HepG2 (cell line): ENCODE measurements at regions not wholly inside any gene's neighbourhood (a gene's known extent, or its start where the extent isn't known, plus 50 kb on each side); places are given as distances from the start of the nearest gene placed in this dataset.
A peak's percentile ranks its signal among the peaks of the same experiment; 100 is the strongest.

ENCODE experiments used
- CCDC6 ChIP-seq: sonication (generic); formaldehyde crosslinking; IDR thresholded peaks from 2 replicates; pipeline ENCODE4 v1.8.1; 2022; ENCODE audit warnings: mild to moderate bottlenecking, missing genetic modification reagents, moderate library complexity
- CENPX ChIP-seq: sonication (generic); formaldehyde crosslinking; IDR thresholded peaks from 2 replicates; pipeline ENCODE4 v1.9.0; 2021; ENCODE audit warnings: mild to moderate bottlenecking, missing genetic modification reagents, moderate library complexity
- FOXM1 ChIP-seq: sonication (generic); formaldehyde crosslinking; IDR thresholded peaks from 2 replicates; pipeline ENCODE4 v1.5.0; 2020; ENCODE audit warnings: missing genetic modification reagents
- GATA4 ChIP-seq: sonication (generic); IDR thresholded peaks from 2 replicates; pipeline ENCODE4 v1.6.1; 2016; ENCODE audit warnings: antibody characterized with exemption, low read depth, borderline replicate concordance
- GFI1 ChIP-seq: sonication (generic); formaldehyde crosslinking; IDR thresholded peaks from 2 replicates; pipeline ENCODE4 v1.5.0; 2020; ENCODE audit warnings: missing genetic modification reagents, mild to moderate bottlenecking, borderline replicate concordance
- JARID2 ChIP-seq: sonication (generic); formaldehyde crosslinking; IDR thresholded peaks from 2 replicates; pipeline ENCODE4 v1.8.1; 2023; ENCODE audit warnings: missing genetic modification reagents, inconsistent platforms; ENCODE audit not compliant: insufficient replicate concordance
- MAFF ChIP-seq: IDR thresholded peaks from 2 replicates; pipeline ENCODE4 v1.6.1; 2011; ENCODE audit warnings: low read depth, low read length, improper control_type of control experiment
- NFE2L1 ChIP-seq: sonication (generic); formaldehyde crosslinking; IDR thresholded peaks from 2 replicates; pipeline ENCODE4 v1.4.0; 2020; ENCODE audit warnings: missing genetic modification reagents, mild to moderate bottlenecking, borderline replicate concordance
- RARA ChIP-seq: IDR thresholded peaks from 2 replicates; pipeline ENCODE4 v1.6.1; 2016; ENCODE audit warnings: missing genetic modification reagents, missing compliant biosample characterization
- RFXAP ChIP-seq: sonication (generic); formaldehyde crosslinking; IDR thresholded peaks from 2 replicates; pipeline ENCODE4 v1.4.0; 2020; ENCODE audit warnings: missing genetic modification reagents, borderline replicate concordance
- SOX6 ChIP-seq, 2 experiments: fragments of 450-650 bp in 1 of 2; sonication (generic) in 1 of 2; formaldehyde crosslinking in 1 of 2; IDR thresholded peaks; 2 replicates each; pipeline versions ENCODE4 v1.4.0 to v1.6.1; 2017 to 2020; ENCODE audit warnings: antibody characterized with exemption in 1 of 2, mild to moderate bottlenecking in 1 of 2, missing genetic modification reagents in 1 of 2
- TOE1 ChIP-seq: sonication (generic); formaldehyde crosslinking; IDR thresholded peaks from 2 replicates; pipeline ENCODE4 v1.4.0; 2020; ENCODE audit warnings: mild to moderate bottlenecking, missing genetic modification reagents
- ZNF205 ChIP-seq: IDR thresholded peaks from 2 replicates; pipeline ENCODE4 v1.6.1; 2018; ENCODE audit warnings: missing biosample characterization, missing genetic modification reagents
- ZNF225 ChIP-seq: sonication (generic); formaldehyde crosslinking; IDR thresholded peaks from 2 replicates; pipeline ENCODE4 v1.4.0; 2020; ENCODE audit warnings: mild to moderate bottlenecking, missing genetic modification reagents
- ZNF263 ChIP-seq: sonication (generic); formaldehyde crosslinking; IDR thresholded peaks from 2 replicates; pipeline ENCODE4 v1.4.0; 2020; ENCODE audit warnings: missing genetic modification reagents
- ZNF354B ChIP-seq: sonication (generic); formaldehyde crosslinking; IDR thresholded peaks from 2 replicates; pipeline ENCODE4 v1.8.0; 2022; ENCODE audit warnings: mild to moderate bottlenecking, missing genetic modification reagents
- ZNF543 ChIP-seq: sonication (generic); formaldehyde crosslinking; IDR thresholded peaks from 2 replicates; pipeline ENCODE4 v1.4.0; 2020; ENCODE audit warnings: mild to moderate bottlenecking, missing genetic modification reagents
- ZNF550 ChIP-seq: sonication (generic); formaldehyde crosslinking; IDR thresholded peaks from 2 replicates; pipeline ENCODE4 v1.4.0; 2020; ENCODE audit warnings: mild to moderate bottlenecking, missing genetic modification reagents, borderline replicate concordance
- ZNF703 ChIP-seq: sonication (generic); formaldehyde crosslinking; IDR thresholded peaks from 2 replicates; pipeline ENCODE4 v1.5.1; 2020; ENCODE audit warnings: missing genetic modification reagents, mild to moderate bottlenecking, moderate library complexity, borderline replicate concordance
- ZNF724P ChIP-seq: sonication (generic); formaldehyde crosslinking; IDR thresholded peaks from 2 replicates; pipeline ENCODE4 v1.8.0; 2022; ENCODE audit warnings: missing genetic modification reagents, borderline replicate concordance
- ZSCAN29 ChIP-seq: sonication (generic); formaldehyde crosslinking; conservative IDR thresholded peaks from 2 replicates; pipeline ENCODE4 v1.4.0; 2020; ENCODE audit warnings: mild to moderate bottlenecking, missing genetic modification reagents
- TF ChIP-seq, protein P1 (sequence below): sonication (generic); formaldehyde crosslinking; IDR thresholded peaks from 2 replicates; pipeline ENCODE4 v1.4.0; 2020; ENCODE audit warnings: mild to moderate bottlenecking, missing genetic modification reagents, borderline replicate concordance
- TF ChIP-seq, protein P2 (sequence below): IDR thresholded peaks from 2 replicates; pipeline ENCODE4 v1.6.1; 2016; ENCODE audit warnings: low read depth, borderline replicate concordance
- TF ChIP-seq, protein P3 (sequence below): sonication (generic); formaldehyde crosslinking; conservative IDR thresholded peaks from 2 replicates; pipeline ENCODE4 v1.8.0; 2022; ENCODE audit warnings: mild to moderate bottlenecking, moderate library complexity, missing genetic modification reagents

DNA sequence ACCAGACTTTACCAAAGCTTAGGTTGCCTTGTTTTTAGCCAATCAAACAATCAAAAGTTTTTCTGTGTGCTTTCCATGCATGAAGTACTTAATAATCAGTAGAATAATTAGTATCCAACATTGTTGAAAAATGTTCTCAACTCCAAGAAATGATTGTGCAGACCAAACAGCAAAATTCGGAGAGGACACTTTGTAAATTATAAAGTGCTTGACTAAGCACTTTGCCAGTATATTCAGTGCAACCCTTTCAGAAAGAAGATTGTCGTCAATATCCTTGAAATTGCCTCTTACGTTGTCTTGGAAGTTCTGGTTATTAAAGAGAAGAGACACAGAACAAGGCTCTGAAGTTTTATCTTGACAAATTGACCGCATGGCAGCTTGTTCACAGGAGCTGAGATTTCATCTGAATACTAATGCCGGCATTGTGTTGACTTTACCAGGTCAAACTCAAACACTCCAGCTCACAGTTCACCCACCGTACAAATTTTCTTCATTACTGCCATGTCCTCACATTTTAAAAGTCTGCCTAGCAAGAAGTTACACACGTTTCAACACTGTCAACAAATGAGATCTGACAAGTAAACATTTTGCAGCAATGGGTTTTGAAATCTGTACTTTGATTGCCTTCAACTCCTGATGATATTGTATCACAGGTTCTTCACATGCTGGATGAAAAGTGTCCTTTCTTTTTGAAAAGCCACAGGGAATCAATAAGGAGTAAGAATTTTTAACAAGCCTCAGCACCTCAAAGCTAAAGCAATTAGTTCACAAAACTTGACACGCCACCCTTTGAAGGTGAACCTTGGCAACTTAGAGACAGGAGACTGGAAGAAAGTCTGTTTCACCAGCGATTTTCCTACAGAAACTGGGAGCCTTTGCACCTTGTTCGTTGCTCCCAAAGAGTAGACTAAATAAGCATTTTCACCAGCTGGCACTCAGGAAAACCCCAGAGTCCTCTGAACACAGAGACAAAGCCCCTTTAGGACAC is 150.9 kb downstream of the RFC3 start (continued):
- TF ChIP-seq ZNF550 (CRISPR knock-in tag) (no peak), ZSCAN29 (CRISPR knock-in tag) (no peak; the same call in 1 of the 2 replicates), TOE1 (CRISPR knock-in tag) (no peak), CCDC6 (CRISPR knock-in tag) (no peak), ZNF205 (no peak; the same call in 1 of the 2 replicates), ZNF354B (CRISPR knock-in tag) (no peak), CENPX (CRISPR knock-in tag) (no peak), GATA4 (0 out of 2 replicates have a peak, but pooled peaks have one; percentile 47), RFXAP (CRISPR knock-in tag) (peak; percentile 71; the same call in 1 of the 2 replicates), NFE2L1 (CRISPR knock-in tag) (no peak), RARA (CRISPR knock-in tag) (peak; percentile 85; the same call in 1 of the 2 replicates), ZNF543 (CRISPR knock-in tag) (peak; percentile 78; the same call in 1 of the 2 replicates), ZNF263 (no peak), FOXM1 (CRISPR knock-in tag) (no peak), SOX6 (IDR thresholded peaks at IDR 0.05) (no peak), SOX6 (CRISPR knock-in tag; IDR thresholded peaks at IDR 0.05) (peak; percentile 95), ZNF724P (CRISPR knock-in tag) (no peak), GFI1 (CRISPR knock-in tag) (peak; percentile 98), ZNF703 (CRISPR knock-in tag) (no peak), ZNF225 (CRISPR knock-in tag) (no peak), JARID2 (CRISPR knock-in tag) (no peak), MAFF (peak; percentile 79)
- TF ChIP-seq, protein P1, sequence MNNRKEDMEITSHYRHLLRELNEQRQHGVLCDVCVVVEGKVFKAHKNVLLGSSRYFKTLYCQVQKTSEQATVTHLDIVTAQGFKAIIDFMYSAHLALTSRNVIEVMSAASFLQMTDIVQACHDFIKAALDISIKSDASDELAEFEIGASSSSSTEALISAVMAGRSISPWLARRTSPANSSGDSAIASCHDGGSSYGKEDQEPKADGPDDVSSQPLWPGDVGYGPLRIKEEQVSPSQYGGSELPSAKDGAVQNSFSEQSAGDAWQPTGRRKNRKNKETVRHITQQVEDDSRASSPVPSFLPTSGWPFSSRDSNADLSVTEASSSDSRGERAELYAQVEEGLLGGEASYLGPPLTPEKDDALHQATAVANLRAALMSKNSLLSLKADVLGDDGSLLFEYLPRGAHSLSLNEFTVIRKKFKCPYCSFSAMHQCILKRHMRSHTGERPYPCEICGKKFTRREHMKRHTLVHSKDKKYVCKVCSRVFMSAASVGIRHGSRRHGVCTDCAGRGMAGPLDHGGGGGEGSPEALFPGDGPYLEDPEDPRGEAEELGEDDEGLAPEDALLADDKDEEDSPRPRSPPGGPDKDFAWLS (CRISPR knock-in tag), result no peak
- TF ChIP-seq, protein P2, sequence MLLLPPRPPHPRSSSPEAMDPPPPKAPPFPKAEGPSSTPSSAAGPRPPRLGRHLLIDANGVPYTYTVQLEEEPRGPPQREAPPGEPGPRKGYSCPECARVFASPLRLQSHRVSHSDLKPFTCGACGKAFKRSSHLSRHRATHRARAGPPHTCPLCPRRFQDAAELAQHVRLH (CRISPR knock-in tag), result no peak
- TF ChIP-seq, protein P3, sequence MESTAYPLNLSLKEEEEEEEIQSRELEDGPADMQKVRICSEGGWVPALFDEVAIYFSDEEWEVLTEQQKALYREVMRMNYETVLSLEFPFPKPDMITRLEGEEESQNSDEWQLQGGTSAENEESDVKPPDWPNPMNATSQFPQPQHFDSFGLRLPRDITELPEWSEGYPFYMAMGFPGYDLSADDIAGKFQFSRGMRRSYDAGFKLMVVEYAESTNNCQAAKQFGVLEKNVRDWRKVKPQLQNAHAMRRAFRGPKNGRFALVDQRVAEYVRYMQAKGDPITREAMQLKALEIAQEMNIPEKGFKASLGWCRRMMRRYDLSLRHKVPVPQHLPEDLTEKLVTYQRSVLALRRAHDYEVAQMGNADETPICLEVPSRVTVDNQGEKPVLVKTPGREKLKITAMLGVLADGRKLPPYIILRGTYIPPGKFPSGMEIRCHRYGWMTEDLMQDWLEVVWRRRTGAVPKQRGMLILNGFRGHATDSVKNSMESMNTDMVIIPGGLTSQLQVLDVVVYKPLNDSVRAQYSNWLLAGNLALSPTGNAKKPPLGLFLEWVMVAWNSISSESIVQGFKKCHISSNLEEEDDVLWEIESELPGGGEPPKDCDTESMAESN (CRISPR knock-in tag), result peak; percentile 76; the same call in 1 of the 2 replicates
